Neural cell (in vitro differentiated cells): ENCODE measurements at regions not wholly inside any gene's neighbourhood (a gene's known extent, or its start where the extent isn't known, plus 50 kb on each side); places are given as distances from the start of the nearest gene placed in this dataset.

ENCODE experiments used
- H2AFZ ChIP-seq: fragments of 200-600, 300-800 bp; sonication (generic), shearing (Covaris generic); 2 replicates; pipeline ENCODE4 v1.6.0; 2014; ENCODE audit warnings: low read depth, mild to moderate bottlenecking, antibody characterized with exemption, low read length, moderate library complexity
- H3F3A ChIP-seq: fragments of 200-600 bp; shearing (Covaris generic); 2 replicates; pipeline ENCODE4 v1.6.1; 2016; ENCODE audit warnings: mild to moderate bottlenecking, moderate library complexity, mixed read lengths, antibody characterized with exemption, low read length; ENCODE audit not compliant: insufficient read depth, poor library complexity, severe bottlenecking
- H3K27ac ChIP-seq: fragments of 200-600, 300-800 bp; sonication (generic), shearing (Covaris generic); 2 replicates; pipeline ENCODE4 v1.5.1; 2014; ENCODE audit warnings: mild to moderate bottlenecking, low read length, moderate library complexity
- H3K27me3 ChIP-seq: fragments of 300-800, 200-600 bp; sonication (generic), shearing (Covaris generic); 2 replicates; pipeline ENCODE4 v1.6.0; 2014; ENCODE audit warnings: mild to moderate bottlenecking, low read depth, low read length, moderate library complexity; ENCODE audit not compliant: insufficient read depth
- H3K36me3 ChIP-seq: fragments of 300-800, 200-600 bp; sonication (generic), shearing (Covaris generic); 2 replicates; pipeline ENCODE4 v1.5.1; 2014; ENCODE audit warnings: mild to moderate bottlenecking, antibody characterized with exemption, low read length, moderate library complexity; ENCODE audit not compliant: insufficient read depth
- H3K4me2 ChIP-seq: fragments of 300-800, 200-600 bp; sonication (generic), shearing (Covaris generic); 2 replicates; pipeline ENCODE4 v1.6.0; 2014; ENCODE audit warnings: mild to moderate bottlenecking, low read length
- H3K4me3 ChIP-seq: fragments of 300-800, 200-600 bp; sonication (generic), shearing (Covaris generic); 2 replicates; pipeline ENCODE4 v1.5.1; 2014; ENCODE audit warnings: mild to moderate bottlenecking, low read length, moderate library complexity
- H3K79me2 ChIP-seq: fragments of 200-600 bp; shearing (Covaris generic); replicated peaks from 2 replicates; pipeline ENCODE4 v1.6.0; 2014; ENCODE audit warnings: mild to moderate bottlenecking, low read length, moderate library complexity; ENCODE audit not compliant: insufficient read depth
- H3K9ac ChIP-seq: fragments of 300-800, 200-600 bp; sonication (generic), shearing (Covaris generic); 2 replicates; pipeline ENCODE4 v1.6.1; 2016; ENCODE audit warnings: mild to moderate bottlenecking, low read length, mixed read lengths
- H3K9me2 ChIP-seq: fragments of 200-600 bp; shearing (Covaris generic); 2 replicates; pipeline ENCODE4 v1.6.1; 2016; ENCODE audit warnings: mild to moderate bottlenecking, low read length, mixed read lengths; ENCODE audit not compliant: insufficient read depth
- H3K9me3 ChIP-seq: fragments of 200-600, 300-800 bp; sonication (generic), shearing (Covaris generic); 2 replicates; pipeline ENCODE4 v1.6.1; 2016; ENCODE audit warnings: mild to moderate bottlenecking, mixed run types, low read length, moderate library complexity, mixed read lengths
- H4K20me1 ChIP-seq: fragments of 200-600 bp; shearing (Covaris generic); 2 replicates; pipeline ENCODE4 v1.6.1; 2016; ENCODE audit warnings: mild to moderate bottlenecking, mixed run types; ENCODE audit not compliant: insufficient read depth
- EP300 ChIP-seq: fragments of 450-650 bp; conservative IDR thresholded peaks from 2 replicates; pipeline ENCODE4 v1.6.1; 2014; ENCODE audit warnings: antibody characterized with exemption, mild to moderate bottlenecking, moderate library complexity; ENCODE audit not compliant: poor library complexity, severe bottlenecking
- EZH2 ChIP-seq: fragments of 200-600, 300-800 bp; shearing (Covaris generic), sonication (generic); IDR thresholded peaks from 2 replicates; pipeline ENCODE4 v1.6.1; 2014; ENCODE audit warnings: antibody characterized with exemption, low read length, borderline replicate concordance, mild to moderate bottlenecking; ENCODE audit not compliant: insufficient read depth, poor library complexity, severe bottlenecking
- MXI1 ChIP-seq: fragments of 450-650 bp; conservative IDR thresholded peaks from 2 replicates; pipeline ENCODE4 v1.6.1; 2014; ENCODE audit warnings: antibody characterized with exemption, mild to moderate bottlenecking; ENCODE audit not compliant: poor library complexity, severe bottlenecking
- POLR2AphosphoS5 ChIP-seq: IDR thresholded peaks from 2 replicates; pipeline ENCODE4 v1.6.1; 2012
- RAD21 ChIP-seq: fragments of 450-650 bp; conservative IDR thresholded peaks from 2 replicates; pipeline ENCODE4 v1.6.1; 2014; ENCODE audit warnings: antibody characterized with exemption, mild to moderate bottlenecking, moderate library complexity
- SMC3 ChIP-seq: fragments of 450-650 bp; conservative IDR thresholded peaks from 2 replicates; pipeline ENCODE4 v1.6.1; 2014; ENCODE audit warnings: antibody characterized with exemption, mild to moderate bottlenecking, moderate library complexity; ENCODE audit not compliant: poor library complexity
- TAF1 ChIP-seq: IDR thresholded peaks from 2 replicates; pipeline ENCODE4 v1.6.1; 2012; ENCODE audit warnings: low read depth
- TF ChIP-seq, protein P1 (sequence below): fragments of 450-650 bp; IDR thresholded peaks from 2 replicates; pipeline ENCODE4 v1.5.1; 2014; ENCODE audit warnings: antibody characterized with exemption, mild to moderate bottlenecking, moderate library complexity; ENCODE audit not compliant: poor library complexity, severe bottlenecking
- TF ChIP-seq, protein P2 (sequence below): IDR thresholded peaks from 2 replicates; pipeline ENCODE4 v1.6.1; 2012; ENCODE audit warnings: borderline replicate concordance

DNA sequence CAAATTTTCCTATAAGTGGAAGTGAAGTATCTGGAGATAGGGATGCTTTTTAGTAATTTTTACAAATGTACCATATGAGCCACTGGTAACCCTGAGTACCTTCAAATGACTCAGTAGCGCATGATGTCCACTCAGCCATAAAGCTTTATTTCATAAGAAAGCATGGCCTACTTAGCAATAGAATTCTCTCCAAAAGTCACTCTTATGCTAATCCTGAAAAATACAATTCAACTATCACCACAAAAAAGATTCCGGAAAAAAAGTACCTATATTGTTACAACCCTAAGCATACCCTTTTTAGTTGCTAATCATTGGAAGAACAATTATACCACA lies 732.2 kb downstream of the SOCS6 start:
- Histone ChIP-seq H3K27me3 (no peaks in the 10 kb centered on the region), H3K9me3 (no peaks in the 10 kb centered on the region), H3K4me3 (no peak overlapping the region), H3F3A (no peaks in the 10 kb centered on the region), H2AFZ (no peak overlapping the region), H3K36me3 (no peaks in the 10 kb centered on the region), H3K9me2 (no peaks in the 10 kb centered on the region), H3K79me2 (no peaks in the 10 kb centered on the region), H3K9ac (no peak overlapping the region), H3K27ac (no peak overlapping the region), H4K20me1 (no peaks in the 10 kb centered on the region), H3K4me2 (no peak overlapping the region)
- TF ChIP-seq, protein P1, sequence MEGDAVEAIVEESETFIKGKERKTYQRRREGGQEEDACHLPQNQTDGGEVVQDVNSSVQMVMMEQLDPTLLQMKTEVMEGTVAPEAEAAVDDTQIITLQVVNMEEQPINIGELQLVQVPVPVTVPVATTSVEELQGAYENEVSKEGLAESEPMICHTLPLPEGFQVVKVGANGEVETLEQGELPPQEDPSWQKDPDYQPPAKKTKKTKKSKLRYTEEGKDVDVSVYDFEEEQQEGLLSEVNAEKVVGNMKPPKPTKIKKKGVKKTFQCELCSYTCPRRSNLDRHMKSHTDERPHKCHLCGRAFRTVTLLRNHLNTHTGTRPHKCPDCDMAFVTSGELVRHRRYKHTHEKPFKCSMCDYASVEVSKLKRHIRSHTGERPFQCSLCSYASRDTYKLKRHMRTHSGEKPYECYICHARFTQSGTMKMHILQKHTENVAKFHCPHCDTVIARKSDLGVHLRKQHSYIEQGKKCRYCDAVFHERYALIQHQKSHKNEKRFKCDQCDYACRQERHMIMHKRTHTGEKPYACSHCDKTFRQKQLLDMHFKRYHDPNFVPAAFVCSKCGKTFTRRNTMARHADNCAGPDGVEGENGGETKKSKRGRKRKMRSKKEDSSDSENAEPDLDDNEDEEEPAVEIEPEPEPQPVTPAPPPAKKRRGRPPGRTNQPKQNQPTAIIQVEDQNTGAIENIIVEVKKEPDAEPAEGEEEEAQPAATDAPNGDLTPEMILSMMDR: no peak
- TF ChIP-seq EP300: no peak
- no peak for TF ChIP-seq EZH2
- TF ChIP-seq, protein P2, sequence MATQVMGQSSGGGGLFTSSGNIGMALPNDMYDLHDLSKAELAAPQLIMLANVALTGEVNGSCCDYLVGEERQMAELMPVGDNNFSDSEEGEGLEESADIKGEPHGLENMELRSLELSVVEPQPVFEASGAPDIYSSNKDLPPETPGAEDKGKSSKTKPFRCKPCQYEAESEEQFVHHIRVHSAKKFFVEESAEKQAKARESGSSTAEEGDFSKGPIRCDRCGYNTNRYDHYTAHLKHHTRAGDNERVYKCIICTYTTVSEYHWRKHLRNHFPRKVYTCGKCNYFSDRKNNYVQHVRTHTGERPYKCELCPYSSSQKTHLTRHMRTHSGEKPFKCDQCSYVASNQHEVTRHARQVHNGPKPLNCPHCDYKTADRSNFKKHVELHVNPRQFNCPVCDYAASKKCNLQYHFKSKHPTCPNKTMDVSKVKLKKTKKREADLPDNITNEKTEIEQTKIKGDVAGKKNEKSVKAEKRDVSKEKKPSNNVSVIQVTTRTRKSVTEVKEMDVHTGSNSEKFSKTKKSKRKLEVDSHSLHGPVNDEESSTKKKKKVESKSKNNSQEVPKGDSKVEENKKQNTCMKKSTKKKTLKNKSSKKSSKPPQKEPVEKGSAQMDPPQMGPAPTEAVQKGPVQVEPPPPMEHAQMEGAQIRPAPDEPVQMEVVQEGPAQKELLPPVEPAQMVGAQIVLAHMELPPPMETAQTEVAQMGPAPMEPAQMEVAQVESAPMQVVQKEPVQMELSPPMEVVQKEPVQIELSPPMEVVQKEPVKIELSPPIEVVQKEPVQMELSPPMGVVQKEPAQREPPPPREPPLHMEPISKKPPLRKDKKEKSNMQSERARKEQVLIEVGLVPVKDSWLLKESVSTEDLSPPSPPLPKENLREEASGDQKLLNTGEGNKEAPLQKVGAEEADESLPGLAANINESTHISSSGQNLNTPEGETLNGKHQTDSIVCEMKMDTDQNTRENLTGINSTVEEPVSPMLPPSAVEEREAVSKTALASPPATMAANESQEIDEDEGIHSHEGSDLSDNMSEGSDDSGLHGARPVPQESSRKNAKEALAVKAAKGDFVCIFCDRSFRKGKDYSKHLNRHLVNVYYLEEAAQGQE: no peak
- TF ChIP-seq TAF1: no peak
- TF ChIP-seq SMC3: no peak
- no peak for TF ChIP-seq RAD21
- no peak for TF ChIP-seq MXI1
- no peak for TF ChIP-seq POLR2AphosphoS5

DNA sequence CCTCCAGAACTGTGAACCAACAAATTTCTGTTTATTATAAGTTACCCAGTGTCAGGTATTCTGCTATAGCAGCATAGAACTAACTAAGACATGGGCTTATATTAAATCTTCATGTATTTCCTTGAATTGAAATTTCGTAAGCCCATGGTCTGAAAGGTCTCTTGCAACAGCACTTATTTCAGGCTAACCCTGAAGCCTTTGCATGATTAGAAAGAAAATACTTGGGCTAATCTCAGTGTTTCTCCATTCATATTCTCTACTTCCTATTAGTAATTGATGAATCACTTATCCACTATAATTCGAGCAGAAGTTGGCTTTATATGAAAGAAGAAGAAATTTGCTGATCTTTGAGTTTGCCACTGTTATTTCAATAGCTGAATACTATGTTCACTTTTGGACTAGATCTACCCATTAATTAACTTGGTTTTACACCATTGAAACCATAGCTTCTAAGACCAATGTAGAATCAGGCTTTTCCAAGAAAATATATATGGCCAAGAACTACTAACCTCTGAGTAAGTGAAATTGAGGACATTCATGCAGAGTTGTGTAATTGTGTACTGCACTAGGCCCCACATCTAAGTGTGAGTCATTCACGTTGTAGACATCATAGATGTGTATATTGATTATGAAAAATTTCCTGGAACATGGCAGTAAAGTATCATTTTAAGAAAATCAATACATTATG lies 731.6 kb downstream of the SOCS6 start:
- Histone ChIP-seq H3K9me2 (no peaks in the 10 kb centered on the region), H3K27me3 (no peaks in the 10 kb centered on the region), H3K27ac (no peak overlapping the region), H3K4me2 (no peak overlapping the region), H3K79me2 (no peaks in the 10 kb centered on the region), H3K4me3 (no peak overlapping the region), H2AFZ (no peak overlapping the region), H3F3A (no peaks in the 10 kb centered on the region), H4K20me1 (no peaks in the 10 kb centered on the region), H3K9me3 (no peaks in the 10 kb centered on the region), H3K36me3 (no peaks in the 10 kb centered on the region), H3K9ac (no peak overlapping the region)
- TF ChIP-seq, protein P1: no peak
- no peak for TF ChIP-seq RAD21
